ENCODE measurements at regions not wholly inside any gene's neighbourhood (a gene's known extent, or its start where the extent isn't known, plus 50 kb on each side); places are given as distances from the start of the nearest gene placed in this dataset.

DNA sequence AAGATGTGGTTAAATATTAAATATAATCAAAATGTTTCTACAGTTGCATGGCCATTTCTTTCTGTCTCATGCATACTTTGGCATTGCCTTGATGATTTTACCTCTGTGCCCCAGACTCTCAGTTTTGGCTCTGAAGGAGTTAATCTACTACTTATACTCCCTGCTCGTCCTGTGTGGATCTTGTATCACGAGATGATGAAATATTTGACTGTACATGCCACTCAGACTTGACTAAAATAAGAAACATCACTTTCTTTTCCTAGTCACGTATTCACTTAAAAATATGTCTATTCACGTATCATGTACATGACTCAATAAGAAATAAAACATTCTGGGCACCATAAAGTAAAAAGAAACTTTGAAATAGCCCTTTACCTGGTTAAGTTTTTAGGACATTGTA lies 397.7 kb downstream of the RFPL4B start:
- no peak for DNase-seq

DNA sequence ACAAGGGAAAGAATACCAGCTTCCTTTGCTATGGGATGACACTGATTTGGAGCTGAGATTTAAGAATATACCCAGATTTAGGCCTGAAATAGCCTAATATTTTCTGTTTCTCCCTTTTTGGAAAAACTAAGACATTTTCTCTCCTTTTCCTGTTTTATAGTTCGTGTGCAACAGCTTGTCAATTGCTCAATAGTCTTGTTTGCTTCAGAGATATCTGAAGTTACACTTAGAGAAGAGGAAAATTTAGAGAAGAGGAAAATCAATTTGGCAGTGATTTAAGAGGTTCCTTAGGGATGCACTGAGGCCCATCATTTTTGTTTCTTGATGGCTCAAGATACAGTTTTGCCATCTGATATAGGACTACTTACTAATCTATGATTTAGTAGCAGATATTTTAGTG lies 398.6 kb downstream of the RFPL4B start:
- no peak for DNase-seq

DNA sequence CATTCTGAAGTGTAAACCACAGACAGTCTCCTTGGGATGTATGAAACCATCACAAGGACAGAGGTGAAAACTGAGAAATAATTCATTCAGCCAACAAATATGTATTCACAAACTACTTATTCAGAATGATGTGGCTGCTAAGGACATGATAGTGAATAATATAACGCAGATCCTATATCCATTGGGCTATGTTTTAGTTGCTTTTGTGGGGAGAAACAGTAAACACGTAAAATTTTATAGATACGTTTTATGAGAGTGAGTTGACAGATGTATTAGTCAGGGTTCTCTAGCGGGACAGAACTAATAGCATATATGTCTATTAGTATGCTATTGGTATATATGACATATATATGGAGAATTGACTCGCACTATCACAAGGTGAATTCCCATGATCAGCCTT lies 402.5 kb downstream of the RFPL4B start:
- DNase-seq = no peak

DNA sequence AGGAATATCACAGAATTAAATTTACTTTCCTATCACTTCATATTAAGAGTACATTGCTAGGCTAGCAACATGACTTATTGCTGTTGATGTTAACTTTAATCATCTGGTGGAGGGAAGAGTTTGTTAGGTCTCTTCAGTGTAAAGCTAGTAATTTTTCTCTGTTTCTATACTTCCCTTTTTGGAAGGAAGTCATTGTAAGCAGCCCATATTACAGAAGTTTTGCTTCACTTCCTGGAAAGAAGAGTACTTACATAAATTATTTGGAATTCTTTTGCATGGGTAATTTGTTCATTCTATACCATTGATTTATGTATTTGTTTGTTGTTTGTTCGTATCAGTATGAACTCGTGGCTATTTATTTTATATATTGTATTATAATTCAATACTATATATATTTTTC lies 405.2 kb downstream of the RFPL4B start:
- DNase-seq = no peak

DNA sequence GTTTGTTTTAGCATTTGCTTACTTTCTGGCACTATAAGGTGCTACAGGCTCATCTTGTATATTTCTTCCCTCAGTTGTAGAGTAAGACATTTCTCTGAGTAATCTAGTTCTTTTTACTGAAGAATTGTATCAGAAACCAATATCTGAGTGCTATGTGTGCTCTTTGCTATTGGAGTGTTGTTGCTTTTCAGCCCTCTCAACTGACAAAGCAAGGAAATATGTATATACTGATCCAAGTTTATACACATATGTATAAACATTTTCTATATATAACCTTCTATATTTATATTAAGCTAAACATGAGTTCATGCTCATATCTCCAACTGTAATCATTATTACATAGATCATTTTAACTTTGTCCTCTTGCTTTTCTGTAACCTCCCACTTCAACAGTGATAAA lies 405.7 kb downstream of the RFPL4B start:
- DNase-seq = no peak

DNA sequence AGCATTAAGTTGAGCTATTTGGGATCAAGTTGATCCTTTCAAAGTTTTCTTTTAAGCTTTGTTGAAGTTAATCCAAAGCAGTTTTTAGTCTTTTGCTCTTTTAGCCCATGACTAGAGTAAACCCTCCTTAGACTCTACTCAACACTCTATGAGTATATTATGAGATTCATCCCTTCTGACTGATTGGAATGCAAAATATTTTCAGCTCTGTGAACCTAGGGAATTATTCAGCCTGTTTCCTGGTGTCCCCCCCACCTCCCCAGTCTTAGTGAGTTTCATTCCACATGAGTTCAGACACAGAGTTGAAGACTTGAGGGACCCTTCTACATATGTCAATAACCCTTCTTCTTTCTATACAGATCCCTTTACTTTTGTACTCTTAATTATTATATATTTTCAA lies 413.7 kb downstream of the RFPL4B start:
- DNase-seq = no peak

DNA sequence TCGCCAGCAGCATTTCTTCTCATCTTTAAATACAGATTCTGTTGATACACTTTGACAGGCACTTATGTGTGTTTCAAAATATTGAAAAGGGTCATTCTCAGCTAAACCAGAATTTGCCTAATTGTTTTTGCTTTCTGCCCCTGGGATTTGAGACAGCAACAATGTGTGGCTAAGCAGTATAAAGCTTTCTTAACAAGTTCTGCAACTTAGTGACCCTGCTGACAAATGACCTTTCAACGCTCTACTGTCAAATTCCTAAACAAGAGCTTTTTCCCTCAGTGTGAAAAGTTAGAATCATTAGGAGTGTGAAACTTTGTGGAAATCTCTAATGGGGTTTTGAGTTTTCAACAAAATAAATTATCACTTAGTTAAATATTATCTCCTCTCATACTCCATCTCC lies 414.6 kb downstream of the RFPL4B start:
- no peak for DNase-seq

DNA sequence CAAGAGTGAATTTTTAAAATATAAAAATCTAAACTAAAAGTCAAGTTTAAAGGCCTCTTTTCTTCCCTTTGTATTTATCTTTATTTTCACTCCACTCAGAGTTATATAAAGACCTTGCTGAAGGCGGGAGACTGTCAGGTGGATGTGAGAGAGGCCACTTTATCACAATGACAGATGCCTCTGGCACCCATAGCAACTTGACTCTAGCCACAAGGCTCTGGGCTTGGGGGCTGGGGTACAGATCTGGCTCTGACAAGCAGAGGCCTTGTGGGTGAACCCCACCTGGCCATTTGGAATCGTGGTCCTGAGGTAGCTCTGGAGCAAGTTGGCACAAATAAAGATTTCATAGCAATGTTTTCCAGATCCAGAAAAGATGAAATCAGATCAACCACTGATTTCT lies 417.2 kb downstream of the RFPL4B start:
- no peak for DNase-seq

DNA sequence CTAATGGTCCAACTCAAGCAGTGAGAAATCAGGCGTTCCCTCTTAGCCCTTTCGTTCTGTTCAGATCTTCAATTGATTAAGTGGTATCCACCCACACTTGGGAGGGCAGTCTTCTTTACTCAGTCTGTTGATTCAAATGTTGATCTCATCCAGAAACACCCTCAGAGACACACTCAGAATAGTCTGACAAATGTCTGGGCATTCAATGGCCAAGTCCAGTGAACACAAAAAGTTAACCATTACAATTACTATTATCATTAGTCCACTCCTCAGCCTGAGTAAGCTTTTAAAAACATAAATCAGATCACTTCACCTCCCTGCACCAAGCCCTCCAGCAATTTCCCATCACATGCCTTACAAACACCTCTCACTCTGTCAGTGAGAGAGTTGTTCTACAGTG lies 423.2 kb downstream of the RFPL4B start:
- DNase-seq = no peak

DNA sequence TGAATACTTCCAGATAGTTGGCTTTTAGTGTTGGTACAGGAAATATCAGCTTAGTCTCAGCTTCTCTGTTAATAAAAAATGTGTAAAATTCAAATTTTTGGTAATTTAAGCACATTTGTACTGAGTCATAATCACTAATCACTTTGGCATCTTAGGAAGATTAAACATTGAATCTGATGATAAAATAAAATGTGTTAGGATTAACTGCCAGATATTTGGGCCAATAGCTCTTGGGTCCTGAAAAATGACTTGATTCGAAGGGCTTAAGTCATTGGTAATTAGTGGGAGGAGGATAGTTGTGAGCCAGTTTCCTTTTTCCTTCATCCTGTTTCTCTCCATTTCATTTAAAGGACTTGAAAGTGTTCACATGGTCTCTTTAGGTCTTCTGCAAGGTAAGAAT lies 426.1 kb downstream of the RFPL4B start:
- DNase-seq = no peak

DNA sequence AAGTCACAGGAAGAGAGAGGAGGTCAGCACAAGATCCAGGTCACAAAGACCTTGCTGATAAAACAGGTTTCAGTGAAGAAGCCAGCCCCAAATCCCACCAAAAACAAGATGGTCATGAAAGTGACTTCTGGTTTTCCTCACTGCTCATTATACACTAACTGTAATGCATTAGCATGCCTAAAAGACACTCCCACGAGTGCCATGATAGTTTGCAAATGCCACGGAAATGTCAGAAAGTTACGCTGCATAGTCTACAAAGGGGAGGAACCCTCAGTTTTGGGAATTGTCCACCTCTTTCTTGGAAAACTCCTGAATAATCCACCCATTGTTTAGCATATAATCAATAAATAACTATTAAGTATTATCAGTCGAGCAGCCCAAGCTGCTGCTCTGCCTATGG lies 427.2 kb downstream of the RFPL4B start:
- no peak for DNase-seq

DNA sequence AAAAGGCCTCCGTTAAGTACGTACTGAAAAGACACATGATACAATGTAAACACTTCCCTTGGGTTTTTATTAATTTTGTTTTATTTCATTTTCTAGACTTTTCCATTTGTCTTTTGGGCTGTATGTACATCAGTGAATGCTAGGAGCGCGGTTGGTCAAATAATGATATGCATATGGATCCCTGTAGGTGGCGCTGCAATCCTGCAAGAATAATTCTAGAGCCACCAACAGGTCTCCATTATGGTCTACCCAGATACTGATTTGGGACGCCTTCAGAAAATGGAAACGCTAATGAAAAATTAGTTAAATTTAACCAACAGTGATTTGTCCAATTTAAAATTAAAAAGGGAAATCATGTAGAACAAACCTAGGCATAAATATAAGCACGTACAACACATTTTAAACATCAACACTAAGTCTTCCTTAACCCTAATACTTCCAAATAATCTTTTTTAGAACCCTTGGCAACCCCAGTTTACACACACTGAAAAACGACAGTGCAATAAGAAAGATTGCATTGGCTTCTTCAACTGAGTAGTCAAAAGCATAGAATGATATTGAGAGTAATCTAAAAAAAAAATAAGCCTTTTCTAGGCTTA lies 433.5 kb downstream of the RFPL4B start:
- peak; percentile 93 for DNase-seq

DNA sequence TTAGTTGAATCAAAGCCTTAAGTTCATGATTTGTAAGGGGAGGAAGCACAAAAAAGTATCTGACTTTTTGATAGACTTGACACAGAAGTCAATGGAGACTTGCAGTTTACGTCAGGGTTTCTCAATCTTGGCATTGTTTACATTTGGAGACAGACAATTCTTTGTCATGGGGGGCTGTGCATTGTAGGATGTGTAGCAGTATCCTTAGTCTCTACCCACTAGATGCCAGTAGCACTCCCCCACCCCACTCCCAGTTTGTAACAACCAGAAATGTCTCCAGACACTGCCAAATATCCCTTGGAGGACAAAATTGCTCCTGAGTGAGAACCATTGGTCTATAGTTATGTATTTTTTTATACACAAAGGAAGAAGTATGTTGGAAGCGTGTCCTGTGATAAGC lies 434.1 kb downstream of the RFPL4B start:
- DNase-seq = no peak

DNA sequence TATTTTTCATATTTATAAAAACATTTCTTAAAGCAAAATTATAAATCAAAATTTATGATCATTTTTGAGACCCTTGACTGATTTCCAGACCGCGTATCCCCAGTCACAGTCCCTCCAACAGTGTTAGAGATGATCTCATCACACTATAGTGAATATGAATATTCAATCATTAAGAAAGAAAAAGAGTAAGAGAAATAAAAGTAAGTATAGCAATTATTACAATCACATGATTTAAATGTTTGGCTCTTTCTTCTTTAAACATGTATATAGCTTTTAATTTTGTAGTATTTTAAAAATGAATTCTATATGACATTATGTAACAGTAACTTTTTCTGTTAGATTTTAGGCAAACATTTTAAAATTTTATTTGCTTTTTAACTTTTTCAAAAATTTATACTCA lies 438.3 kb downstream of the RFPL4B start:
- no peak for DNase-seq

DNA sequence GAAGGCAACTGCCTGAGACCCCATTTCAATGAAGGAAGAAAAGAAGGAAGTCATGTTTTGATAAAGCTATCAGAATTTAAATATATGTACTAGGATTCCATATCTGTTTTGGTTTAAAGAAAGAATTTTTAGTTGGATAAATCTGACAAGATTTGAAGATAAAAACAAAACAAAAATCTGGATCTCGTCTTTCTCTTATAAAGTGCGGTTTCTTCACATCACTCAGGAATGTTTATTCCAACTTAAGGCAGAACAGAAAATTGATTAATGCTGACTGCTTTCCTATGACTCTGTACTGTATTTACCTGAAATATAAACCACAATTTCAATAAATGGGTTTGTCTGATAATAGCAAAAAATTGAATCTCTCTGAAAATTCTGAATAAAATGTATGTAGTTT lies 439.7 kb downstream of the RFPL4B start:
- no peak for DNase-seq

DNA sequence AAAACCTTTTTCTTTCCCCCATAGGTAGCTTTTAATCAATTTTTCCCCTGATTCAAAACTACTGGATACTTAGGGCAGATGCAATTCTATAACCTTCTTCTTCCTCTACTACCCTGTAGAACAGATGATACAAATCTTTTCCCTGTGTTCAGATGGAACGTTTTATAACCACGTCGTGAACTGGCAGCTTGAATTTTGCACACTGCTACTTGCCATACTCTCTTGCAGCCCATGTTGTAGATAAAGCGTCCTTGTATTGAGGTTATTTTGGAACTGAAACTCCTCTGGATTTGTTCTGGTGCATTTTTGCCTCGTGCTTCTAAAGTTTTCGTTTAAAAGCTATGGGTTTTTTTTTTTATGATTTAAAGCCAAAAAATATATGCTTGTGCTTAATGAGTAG lies 440.2 kb downstream of the RFPL4B start:
- no peak for DNase-seq

DNA sequence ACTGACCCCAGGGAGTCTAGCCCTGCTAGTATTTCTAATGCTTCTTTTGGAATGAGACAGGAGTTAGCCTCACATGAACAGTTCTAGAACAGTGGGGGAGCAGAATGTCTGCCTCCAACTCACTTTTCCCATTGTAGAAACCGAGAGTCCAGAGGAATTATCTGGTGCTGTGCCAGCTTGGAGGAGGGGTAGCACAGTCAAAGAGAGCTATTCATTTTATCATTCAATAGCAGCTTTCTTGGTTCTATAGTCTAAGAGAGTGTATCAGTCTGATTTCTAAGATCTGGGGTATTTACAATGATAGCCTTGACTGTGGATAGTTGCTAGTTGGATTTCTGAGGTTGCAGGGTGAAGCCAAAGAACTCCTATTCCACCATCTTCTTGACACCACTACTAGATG lies 448.2 kb downstream of the RFPL4B start:
- no peak for DNase-seq

DNA sequence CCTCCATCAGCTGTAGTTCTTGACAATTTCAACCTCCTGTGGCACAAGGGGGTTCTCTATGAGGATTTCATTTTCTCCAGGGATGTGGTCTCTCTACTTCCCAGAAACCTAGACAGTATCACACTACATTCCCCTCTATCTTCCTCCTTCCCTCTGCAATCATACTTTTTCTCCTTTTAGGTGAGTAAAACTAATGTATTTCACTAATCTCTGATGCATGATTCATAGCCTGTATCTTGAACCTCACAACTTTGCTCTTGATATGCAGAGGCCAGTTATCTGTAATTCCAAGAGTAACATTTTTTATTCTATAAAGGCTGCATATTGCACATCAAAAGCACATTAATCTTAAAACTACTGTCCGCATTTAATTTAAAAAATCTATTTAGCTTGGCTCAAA lies 449.6 kb downstream of the RFPL4B start:
- DNase-seq = no peak

DNA sequence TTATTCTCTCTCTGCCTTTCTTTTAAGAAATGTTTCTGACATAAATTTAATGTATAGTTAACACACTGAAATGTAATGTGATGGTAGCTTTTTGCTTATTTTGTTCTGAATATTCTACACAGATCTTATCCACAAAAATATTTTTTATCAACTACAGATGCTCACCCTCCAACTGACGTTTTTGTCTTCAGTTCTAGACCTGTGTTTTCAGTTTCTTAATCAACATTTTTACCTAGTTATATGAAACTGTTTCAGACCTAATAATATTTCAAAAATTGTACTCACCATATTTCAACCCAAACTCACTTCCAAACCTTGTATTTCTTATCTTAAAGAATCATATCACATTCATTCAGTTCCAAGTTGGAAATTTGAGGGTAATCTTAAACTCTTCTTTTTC lies 452.8 kb downstream of the RFPL4B start:
- no peak for DNase-seq

DNA sequence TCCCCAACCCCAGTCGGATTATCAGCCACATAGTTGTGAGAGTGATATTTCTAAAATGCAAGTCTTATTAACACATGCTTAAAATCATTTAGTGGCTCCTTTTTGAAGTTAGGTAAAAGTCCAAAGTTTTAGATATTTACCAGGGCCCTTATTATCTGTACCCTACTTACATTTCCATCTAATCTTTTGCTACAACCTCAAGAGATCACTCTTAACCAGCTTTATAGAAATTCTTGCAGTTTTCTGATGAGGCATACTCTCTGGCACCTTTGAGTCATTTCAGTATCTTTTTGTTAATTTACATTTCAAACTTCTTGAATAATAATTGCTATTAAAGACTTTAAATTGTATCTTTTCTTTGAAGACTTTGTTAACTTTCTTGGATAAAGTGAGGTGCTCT lies 453.3 kb downstream of the RFPL4B start:
- DNase-seq = no peak

DNA sequence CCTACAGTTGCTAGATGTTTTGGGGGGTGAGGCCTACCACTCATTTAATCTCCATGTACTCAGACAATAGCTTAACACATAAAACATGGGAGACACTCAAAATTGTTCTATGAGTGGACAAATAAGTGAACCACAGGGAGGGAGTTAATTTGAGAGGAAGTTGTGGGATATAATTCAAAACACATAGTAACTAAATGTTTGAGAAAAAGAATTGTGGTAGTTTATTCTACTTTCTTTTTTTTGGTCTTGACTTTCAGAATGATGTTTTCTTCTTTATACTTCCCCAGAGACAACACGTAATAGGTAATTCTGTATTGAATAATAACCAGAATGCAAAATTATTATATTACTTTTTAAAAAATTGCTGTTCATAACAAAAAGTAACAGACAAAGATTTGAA lies 453.8 kb downstream of the RFPL4B start:
- no peak for DNase-seq

DNA sequence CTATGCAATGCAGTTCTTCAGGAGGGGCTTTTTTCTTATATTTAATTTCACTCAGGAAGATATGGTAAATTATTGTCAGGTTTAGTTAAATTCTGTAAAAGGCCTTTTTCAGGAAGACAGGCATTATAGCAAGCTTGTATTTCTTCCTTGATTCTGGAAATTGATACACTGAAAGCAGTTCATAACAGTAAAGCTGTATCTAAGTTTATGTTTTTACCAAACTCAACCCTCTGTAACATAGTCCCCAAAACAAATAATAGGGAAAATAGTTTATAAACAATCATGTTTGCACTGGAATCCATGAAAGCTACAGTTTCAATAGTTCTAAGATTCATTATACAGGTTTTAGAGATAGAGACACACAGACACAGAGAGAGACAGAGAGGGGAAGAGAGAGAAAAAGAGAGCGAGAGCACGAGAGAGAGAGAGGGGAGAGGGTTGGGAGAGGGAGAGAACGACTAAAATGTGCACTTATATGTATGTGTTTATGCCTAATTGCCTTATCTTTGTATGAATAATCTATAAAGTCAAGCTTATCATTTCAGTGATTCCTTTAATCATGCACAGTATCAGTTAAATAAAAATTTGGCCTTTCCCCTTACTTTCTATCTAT lies 454.4 kb downstream of the RFPL4B start:
- no peak for DNase-seq

DNA sequence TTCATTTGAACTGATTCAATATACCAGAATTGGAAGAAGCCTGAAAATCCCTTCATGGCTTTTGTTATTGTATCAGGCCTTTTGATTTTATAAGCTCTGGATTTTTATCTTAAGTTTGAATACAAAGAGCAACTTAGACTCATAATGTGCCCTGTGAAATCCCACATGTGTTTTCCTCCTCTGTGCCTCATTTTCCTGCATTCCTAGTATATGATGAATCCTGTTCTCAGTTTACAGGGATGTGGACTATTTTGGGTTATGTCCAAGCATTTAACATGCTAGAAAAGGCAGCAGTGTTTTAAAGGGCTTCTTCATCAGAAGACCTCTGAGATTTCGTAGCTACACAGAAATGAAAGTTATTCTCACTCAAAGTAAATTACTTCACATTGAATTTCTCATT lies 455.0 kb downstream of the RFPL4B start:
- peak; percentile 61 for DNase-seq

DNA sequence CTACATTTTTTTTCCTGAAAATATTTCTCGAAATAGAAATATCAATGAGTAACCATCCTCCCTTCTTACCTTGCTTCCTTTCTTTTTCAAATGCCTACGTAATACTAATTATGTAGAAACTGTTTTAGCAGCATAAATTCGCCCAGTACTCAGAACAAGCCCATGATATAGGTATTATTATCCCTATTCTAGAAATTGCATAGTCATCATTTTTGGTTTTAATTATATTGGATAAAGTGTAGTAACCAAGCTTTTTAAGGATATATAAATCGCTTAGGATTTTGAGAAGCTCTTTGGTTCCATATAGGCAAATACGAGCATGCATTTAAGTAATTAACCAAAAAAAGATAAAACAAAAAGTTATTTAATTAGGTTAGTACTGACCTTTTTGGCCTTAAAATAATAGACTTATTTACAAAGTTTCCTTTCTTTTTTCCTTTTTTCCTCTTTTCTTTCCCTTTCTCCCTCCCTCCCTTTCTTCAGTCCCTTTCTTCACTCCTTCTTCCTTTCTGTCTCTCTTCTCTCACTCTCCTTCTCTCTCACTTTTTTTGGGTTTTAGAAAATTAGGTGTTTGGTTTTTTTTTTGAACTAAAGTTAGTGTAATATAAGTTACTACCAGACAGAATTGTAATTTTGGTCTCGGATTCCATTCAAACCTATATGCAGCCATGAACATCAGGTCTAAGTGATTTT lies 457.7 kb downstream of the RFPL4B start:
- DNase-seq = no peak

Measured in eye (tissue), 1 donor.